HG03060 (cell line): ENCODE measurements at regions not wholly inside any gene's neighbourhood (a gene's known extent, or its start where the extent isn't known, plus 50 kb on each side); places are given as distances from the start of the nearest gene placed in this dataset.

Experiments used
- ATAC-seq: cut with Tn5 transposase; IDR thresholded peaks from one replicate; pipeline ENCODE4 v1.9.1; 2021; ENCODE audit warnings: low read depth, moderate number of reproducible peaks; ENCODE audit not compliant: unreplicated experiment

DNA sequence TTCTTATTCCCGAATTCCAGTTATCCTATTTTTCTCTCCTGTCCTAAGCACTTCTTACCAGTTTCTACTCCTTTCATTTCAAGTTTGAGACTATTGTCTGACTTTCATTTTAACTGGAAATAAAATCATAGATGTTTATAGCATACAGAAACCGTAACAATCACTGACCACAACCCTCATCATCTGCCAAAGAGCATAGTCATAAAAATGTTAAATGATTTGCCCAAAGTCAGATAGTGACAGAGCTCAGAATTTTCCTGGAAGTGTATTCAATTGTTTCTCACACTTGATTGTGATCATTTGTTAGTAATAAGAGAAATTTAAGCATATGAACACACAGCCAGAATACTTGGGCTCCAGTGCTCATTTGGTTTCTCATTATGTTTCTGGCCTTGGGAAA is 250.5 kb upstream of the PCDH15 start:
- no peak for ATAC-seq

DNA sequence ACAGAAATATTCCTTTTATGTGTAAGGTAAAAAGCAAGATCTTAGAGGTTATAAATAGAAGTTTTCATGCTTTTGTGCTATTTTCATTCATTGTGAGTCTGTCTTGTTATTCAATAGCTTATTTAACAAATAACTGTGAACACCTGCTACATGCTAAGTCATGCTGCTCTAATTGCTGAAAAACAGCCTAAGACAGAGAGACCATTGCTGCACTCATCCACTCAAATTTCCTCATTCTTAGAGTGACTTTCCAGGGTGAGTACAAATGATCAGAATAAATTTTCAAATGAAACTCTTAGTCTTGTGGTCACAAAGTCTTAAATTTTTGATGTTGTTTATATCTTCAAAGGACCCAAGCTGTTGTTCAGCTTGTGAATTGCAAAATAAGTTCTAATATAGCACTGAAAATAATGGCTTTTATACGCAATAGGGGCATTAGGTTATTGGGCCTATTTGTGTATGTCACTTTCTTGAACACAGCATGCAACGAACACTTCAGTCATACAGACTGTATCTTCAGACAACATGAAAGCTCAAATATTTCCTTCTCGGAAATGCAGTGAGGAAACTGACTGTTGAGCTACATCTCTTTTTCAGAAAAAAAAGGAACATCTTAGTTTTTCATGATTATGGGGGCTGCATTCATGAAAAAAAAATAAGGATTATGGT is 247.9 kb upstream of the PCDH15 start:
- no peak for ATAC-seq

DNA sequence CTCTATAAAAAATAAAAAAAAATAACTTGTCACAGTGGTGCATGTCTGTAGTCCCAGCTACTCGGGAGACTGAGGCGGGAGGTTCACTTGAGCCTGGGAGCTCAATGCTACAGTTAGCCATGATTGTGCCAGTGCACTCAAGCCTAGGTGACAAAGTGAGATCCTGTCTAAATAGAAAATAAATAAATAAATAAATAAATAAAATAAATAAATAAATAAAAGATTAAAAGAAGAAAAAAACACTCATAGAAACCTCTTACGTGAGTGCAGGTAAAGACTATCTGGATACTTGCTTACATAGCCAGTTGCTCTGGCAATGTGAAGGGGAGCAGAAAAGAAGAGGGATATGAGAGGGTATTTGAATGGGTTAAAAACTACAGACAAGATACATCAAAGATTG is 242.5 kb upstream of the PCDH15 start:
- ATAC-seq = no peak

- no peak for ATAC-seq
These were observed 232.0 kb upstream of the PCDH15 start for GRCh38 chr10:55033061-55033460.

DNA sequence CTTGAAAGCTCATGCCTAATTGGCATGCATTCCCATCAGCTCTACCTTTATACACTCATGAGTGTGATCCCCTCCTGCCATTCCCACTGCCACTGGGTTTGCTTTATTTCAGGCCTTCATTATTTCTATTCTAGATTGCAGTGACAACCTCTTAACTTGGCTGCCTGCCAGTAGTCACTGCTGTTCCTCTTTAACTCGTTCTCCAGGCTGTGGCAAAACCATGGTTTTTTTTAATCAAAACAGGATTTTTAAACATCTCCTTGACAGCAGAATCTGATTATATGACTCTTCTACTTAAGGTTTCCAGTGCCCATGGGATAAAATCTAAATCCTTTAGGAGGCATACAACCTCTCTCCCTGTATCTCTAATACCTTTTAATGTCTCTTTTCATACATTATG is 223.7 kb upstream of the PCDH15 start:
- no peak for ATAC-seq

GRCh38 chr10:55019439-55019838 is 218.4 kb upstream of the PCDH15 start:
- no peak for ATAC-seq

DNA sequence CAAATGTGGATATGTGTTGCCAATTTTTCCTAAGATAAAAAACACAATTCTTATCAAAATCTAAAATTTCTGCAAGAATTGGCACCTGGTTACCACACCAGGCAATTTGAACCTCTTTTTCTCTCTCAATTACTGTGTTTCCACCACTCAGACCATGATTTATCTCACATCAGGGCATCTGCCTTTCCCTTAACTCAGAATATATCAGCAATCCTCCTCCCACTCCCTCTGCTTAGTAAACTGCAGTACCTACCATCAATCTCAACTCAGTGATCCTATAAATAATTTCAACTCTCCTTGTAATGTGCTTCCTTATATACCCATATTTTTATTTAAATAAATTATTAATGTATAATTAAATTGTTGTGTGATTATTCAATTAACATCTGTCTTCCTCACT is 212.3 kb upstream of the PCDH15 start:
- ATAC-seq = no peak

GRCh38 chr10:55002420-55002819 is 201.4 kb upstream of the PCDH15 start:
- no peak for ATAC-seq

DNA sequence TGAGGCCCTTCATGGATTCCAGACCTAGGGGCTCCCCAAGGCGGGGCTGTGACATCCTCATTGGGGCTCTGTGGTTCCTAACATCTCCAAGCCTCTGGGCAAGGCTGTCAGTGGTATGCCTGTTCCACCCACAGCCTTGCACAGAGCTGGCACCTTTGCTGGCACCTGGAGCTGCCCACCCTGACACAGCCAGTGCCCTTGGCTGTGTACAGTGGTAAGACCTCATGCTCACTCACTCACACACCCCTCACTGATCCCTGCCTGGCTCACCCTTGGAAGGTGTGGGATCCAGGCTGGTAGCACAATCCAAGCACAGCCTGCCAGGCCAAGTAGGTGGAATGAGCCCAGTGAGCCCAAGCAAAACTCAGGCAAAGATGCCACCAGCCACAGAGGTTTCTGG is 200.4 kb upstream of the PCDH15 start:
- ATAC-seq = no peak

DNA sequence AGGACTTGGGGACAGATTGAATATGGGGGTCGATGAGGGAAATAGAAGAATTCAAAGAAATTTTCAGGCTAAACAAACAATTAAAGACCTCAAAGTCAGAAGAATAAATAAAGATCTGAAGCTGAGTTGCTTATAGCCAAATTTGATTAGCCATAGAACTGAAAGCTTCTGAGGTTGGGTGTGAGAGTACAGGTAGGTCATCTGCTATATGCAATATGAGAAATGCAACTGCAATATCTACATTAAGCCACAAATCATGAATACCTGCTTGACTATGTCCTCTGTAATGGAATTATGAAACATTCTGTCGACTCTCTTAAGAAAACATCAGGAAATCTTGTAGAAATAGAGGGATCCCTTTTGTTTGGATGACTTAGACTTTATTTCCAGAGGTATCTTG is 192.1 kb upstream of the PCDH15 start:
- ATAC-seq = no peak

- ATAC-seq = no peak
These were observed 184.7 kb upstream of the PCDH15 start for GRCh38 chr10:54985732-54986131.

DNA sequence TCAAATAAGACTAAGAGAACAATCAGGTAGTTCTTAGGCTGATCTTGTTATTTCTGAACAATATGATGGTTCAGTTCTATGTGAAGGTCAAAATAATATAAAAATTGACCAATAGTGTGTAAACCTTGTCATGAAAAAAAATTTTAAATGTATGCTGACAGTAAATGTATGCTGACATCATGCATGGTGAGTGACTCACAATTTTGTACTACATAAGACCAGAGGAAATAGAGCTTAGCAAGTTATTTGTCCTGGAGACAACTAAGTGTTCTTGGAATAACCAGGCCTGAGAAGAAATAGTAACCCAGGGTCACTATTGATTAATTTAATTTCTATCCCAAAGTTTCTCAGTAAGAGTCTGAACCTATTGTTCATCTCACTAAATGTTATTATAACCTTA is 182.2 kb upstream of the PCDH15 start:
- no peak for ATAC-seq

DNA sequence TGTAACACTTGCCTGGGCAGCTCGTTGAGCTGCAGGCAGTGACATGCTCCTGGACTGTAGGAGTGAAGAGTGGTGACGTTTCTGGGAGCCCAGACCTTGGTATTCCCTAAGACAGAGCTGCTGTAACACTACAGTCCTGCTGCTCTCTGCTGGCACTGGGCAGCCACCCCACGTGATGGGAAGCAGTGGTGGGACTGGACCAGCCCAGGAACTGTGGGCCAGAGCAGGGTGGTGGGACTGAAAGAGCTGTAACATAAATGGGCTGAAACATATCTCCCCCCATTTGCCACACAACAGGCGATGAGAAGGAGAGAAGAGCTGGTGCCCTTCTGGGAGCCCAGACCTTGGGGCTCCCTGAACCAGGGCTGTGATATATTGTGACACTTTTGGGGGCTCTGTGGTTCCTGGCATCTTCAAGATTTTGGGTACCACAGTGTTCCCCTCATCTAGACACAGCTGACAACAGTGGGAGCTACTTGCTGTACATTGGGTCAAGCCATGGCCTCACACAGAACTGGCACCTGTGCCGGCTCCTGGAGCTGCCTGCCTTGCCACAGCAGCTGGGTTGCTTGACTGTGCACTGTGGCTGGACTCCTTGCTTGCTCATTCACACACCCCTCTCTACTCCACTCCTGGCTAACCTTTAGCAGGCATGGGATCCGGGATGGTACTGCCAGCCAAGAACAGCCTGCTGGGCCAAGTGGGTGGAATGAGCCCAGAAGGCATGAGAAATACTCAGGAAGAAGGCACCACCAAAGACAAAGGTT is 161.3 kb upstream of the PCDH15 start:
- ATAC-seq = no peak

GRCh38 chr10:54961040-54961439 is 160.0 kb upstream of the PCDH15 start:
- ATAC-seq = no peak

DNA sequence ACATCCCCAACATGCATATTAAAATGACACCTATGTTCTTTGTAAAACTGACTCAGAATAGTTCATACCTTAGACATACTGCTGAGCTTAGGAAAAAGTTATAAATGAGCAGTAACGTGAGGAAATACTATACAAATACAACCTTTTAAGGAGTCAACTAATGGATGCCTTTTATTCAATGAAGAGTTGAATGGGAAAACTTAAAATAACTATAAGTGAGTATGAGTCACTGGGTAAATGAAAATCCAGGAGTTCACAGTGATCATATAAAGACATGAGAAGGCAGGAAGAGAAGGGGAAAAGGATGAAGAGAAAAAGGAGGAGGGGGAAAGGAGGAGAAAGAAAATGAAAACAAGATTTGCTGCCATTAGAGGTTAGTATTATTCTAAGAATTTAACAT is 157.8 kb upstream of the PCDH15 start:
- ATAC-seq = no peak

DNA sequence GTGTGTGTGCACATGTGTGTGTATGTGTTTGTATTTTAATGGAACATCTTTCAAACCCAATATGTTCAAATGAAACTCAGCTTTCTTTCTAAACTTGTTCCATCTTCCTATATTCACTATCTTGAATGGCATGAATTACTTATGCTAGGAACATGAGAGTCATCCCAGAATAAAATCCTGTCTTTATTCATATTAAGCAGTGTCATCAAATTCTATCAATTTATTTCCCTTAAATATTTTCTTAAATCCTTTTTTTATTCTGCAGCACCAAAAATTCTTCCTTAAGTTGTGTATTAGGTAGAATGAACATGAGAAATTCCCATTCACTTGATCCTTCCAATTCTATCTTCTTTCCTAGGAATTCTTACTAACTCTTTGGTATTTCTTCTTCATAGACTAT is 146.6 kb upstream of the PCDH15 start:
- no peak for ATAC-seq

GRCh38 chr10:54940418-54940817 is 139.4 kb upstream of the PCDH15 start:
- ATAC-seq = no peak

GRCh38 chr10:54914049-54914448 is 113.0 kb upstream of the PCDH15 start:
- ATAC-seq = no peak

DNA sequence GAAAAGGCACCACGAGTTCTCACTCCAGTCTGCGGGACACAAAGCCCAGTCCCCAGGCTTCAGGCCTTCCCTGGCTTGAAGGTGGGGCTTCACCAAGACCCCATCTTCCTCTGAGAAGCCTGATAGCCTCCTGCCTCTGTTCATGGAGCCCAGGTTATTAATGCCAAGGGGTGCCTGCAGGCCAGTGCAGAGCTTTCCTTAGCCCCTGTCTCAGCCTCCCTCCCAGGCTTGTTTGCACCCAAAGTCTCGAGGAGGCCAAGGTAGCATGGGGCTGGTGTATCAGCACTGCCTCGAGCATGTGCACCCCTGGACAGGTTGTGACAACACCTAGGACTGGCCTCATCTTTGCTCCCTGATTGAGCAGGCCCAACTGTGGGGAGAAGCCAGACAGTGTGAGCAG is 108.1 kb upstream of the PCDH15 start:
- ATAC-seq = no peak

DNA sequence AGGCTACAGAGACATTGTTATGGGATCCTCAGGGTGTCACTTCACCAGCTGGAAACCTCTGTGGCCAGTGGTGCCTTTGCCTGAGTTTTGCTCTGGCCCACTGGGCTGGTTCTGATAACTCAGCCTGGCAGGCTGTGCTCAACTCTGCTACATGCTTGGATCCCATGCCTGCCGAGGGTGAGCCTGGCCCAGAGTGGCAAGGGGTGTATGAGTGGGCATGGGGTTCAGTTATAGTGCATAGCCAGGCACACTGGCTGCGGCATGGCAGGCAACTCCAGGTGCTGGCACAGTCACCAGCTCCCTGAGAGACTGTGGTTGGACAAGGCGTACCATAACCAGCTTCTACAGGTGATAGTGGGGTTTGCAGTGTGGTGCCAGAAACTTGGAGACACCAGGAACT is 107.0 kb upstream of the PCDH15 start:
- no peak for ATAC-seq

DNA sequence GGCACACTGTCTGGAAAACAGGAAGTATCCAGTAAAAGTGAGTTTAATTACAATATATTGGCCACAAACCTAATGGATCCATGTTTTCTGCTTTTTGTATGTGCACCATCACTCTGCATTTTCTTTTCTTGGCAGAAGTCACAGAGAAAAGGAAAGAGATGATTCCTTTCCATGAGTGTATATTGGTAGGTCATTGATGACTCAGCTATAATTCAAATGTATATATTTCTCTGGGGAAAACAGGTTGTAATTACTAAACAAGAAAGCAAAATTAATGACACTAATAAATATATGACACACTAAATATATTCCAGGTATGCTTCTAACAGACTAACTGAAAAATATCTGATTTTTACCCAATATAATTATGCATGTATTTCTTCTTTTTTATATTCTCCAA is 105.9 kb upstream of the PCDH15 start:
- ATAC-seq = no peak

GRCh38 chr10:54905578-54906192 is 104.7 kb upstream of the PCDH15 start:
- no peak for ATAC-seq
